Natural killer cell (primary cell): ENCODE measurements at regions not wholly inside any gene's neighbourhood (a gene's known extent, or its start where the extent isn't known, plus 50 kb on each side); places are given as distances from the start of the nearest gene placed in this dataset.

Experiments
- ATAC-seq, 3 donors: fragments of 150-1000 bp in 2 of 3; fragments of 200-7000 bp in 1 of 3; cut with Tn5 transposase; 1 replicate in 1 of 3; 2 replicates in 2 of 3; pipeline ENCODE4 v1.10.0; 2021; ENCODE audit warnings: mild to moderate bottlenecking in 2 of 3, moderate library complexity in 2 of 3
- DNase-seq, 2 donors: peaks; one replicate each; pipeline versions ENCODE4 v3.0.0 to v3.0.0-alpha.2; 2013 to 2021; ENCODE audit warnings: mixed read lengths in 1 of 2
- H3K27ac ChIP-seq: one replicate; pipeline ENCODE4 v1.5.1; 2013; ENCODE audit warnings: mild to moderate bottlenecking, low read length
- H3K27me3 ChIP-seq: one replicate; pipeline ENCODE4 v1.6.1; 2013; ENCODE audit warnings: low read length; ENCODE audit not compliant: control insufficient read depth, insufficient read depth
- H3K36me3 ChIP-seq: one replicate; pipeline ENCODE4 v1.6.1; 2013; ENCODE audit warnings: low read length; ENCODE audit not compliant: control insufficient read depth, insufficient read depth
- H3K4me1 ChIP-seq: one replicate; pipeline ENCODE4 v1.6.1; 2013; ENCODE audit warnings: low read length; ENCODE audit not compliant: control insufficient read depth, insufficient read depth
- H3K4me3 ChIP-seq: one replicate; pipeline ENCODE4 v1.5.1; 2013; ENCODE audit warnings: low read length
- H3K9me3 ChIP-seq: one replicate; pipeline ENCODE4 v1.6.1; 2013; ENCODE audit warnings: low read length; ENCODE audit not compliant: control insufficient read depth, insufficient read depth
- H3K27ac Mint-ChIP-seq, 2 donors: one replicate each; pipeline ENCODE4 v1.8.0; 2022; ENCODE audit warnings: mild to moderate bottlenecking in 2 of 2, mixed read lengths in 2 of 2, moderate library complexity in 1 of 2
- H3K27me3 Mint-ChIP-seq, 2 donors: one replicate each; pipeline ENCODE4 v1.8.0; 2022; ENCODE audit warnings: low read depth in 2 of 2, mixed read lengths in 2 of 2
- H3K36me3 Mint-ChIP-seq: one replicate; pipeline ENCODE4 v1.8.0; 2022; ENCODE audit warnings: mixed read lengths
- H3K4me1 Mint-ChIP-seq, 2 donors: one replicate each; pipeline ENCODE4 v1.8.0; 2022; ENCODE audit warnings: mixed read lengths in 2 of 2
- H3K4me3 Mint-ChIP-seq: one replicate; pipeline ENCODE4 v1.8.0; 2022; ENCODE audit warnings: mild to moderate bottlenecking, moderate library complexity, mixed read lengths
- H3K9me3 Mint-ChIP-seq, 2 donors: one replicate each; pipeline ENCODE4 v1.8.0; 2022; ENCODE audit warnings: mixed read lengths in 2 of 2
- WGBS: methylation state at CpG from one replicate; pipeline ENCODE4 v1.1.7; 2013; ENCODE audit warnings: missing lambda C conversion rate; ENCODE audit not compliant: insufficient coverage; 5-methylcytosine and 5-hydroxymethylcytosine counted together
- intact Hi-C: fragments of 100-400 bp; cut with micrococcal nuclease; formaldehyde crosslinking; loops from one replicate; pipeline ENCODE4 v1.14.2; 2022
- TF ChIP-seq, protein P1 (sequence below): fragments of 200-600 bp; IDR thresholded peaks from one replicate; pipeline ENCODE4 v1.8.0; 2022; ENCODE audit warnings: antibody characterized with exemption

DNA sequence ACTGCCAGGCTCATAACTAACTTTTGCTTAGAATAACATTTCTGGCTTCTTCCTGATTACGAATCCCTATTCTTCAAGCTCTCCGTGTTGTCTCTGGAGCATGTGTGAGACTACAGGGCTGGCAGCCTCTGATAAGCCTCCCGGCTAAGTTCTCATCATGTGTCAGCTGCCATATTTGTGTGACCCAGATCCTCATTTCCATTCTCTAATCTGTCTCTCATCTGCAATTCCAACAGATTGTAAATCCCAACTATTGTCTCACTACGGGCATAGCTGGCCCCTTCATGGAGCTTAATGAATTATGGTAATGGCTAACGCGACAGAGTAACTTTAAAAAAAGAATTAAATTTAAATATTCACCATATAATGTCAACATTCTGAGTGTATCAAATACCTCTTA is 165.4 kb downstream of the CMPK2 start:
- Mint-ChIP-seq H3K4me3 (no peak overlapping the region), H3K27me3 (peaks cover 0 to 7% of the 10 kb centered on the region in 2 donors), H3K4me1 (no peaks in the 10 kb centered on the region), H3K36me3 (peaks cover 15% of the 10 kb centered on the region), H3K9me3 (peaks cover 0 to 9% of the 10 kb centered on the region in 2 donors), H3K27ac (no peak overlapping the region)
- H3K4me1 ChIP-seq = no peaks in the 10 kb centered on the region
- TF ChIP-seq, protein P1, sequence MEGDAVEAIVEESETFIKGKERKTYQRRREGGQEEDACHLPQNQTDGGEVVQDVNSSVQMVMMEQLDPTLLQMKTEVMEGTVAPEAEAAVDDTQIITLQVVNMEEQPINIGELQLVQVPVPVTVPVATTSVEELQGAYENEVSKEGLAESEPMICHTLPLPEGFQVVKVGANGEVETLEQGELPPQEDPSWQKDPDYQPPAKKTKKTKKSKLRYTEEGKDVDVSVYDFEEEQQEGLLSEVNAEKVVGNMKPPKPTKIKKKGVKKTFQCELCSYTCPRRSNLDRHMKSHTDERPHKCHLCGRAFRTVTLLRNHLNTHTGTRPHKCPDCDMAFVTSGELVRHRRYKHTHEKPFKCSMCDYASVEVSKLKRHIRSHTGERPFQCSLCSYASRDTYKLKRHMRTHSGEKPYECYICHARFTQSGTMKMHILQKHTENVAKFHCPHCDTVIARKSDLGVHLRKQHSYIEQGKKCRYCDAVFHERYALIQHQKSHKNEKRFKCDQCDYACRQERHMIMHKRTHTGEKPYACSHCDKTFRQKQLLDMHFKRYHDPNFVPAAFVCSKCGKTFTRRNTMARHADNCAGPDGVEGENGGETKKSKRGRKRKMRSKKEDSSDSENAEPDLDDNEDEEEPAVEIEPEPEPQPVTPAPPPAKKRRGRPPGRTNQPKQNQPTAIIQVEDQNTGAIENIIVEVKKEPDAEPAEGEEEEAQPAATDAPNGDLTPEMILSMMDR = no peak
- intact Hi-C loops = no loop called here
- no peaks in the 10 kb centered on the region for H3K27me3 ChIP-seq
- 49% methylated on average over 3 of the region's 6 CpGs for WGBS
- no peak overlapping the region for H3K4me3 ChIP-seq
- H3K27ac ChIP-seq = no peak overlapping the region
- no peaks in the 10 kb centered on the region for H3K9me3 ChIP-seq
- no peak for ATAC-seq
- DNase-seq = no peak
- H3K36me3 ChIP-seq = no peaks in the 10 kb centered on the region

DNA sequence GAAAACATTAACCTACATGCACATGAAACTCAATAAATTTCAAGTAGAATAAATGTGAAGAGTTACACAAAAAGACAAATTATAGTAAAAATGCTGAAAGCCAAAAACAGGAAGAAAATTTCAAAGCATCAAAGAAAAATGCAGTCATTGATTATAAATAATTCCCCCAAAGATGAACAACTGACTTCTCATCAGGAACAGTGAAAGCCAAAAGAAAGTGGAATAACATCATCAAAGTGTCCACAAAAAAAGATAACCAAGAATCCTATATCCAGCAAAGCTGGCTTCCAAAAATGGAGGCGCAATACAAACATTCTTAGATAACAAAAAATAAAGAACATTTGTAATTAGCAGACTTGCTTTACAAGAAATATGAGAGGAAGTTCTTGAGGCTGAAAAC is 161.6 kb downstream of the CMPK2 start:
- Histone ChIP-seq H3K36me3 (no peaks in the 10 kb centered on the region), H3K27ac (no peak overlapping the region), H3K4me3 (no peak overlapping the region), H3K27me3 (no peaks in the 10 kb centered on the region), H3K9me3 (no peaks in the 10 kb centered on the region), H3K4me1 (no peaks in the 10 kb centered on the region)
- peaks cover 0 to 7% of the 10 kb centered on the region in 2 donors for H3K27me3 Mint-ChIP-seq
- H3K4me3 Mint-ChIP-seq = no peak overlapping the region
- no peak overlapping the region for H3K27ac Mint-ChIP-seq
- TF ChIP-seq, protein P1 = no peak
- ATAC-seq (no peak), DNase-seq (no peak)
- intact Hi-C loops = no loop called here
- H3K4me1 Mint-ChIP-seq = no peaks in the 10 kb centered on the region
- peaks cover 15% of the 10 kb centered on the region for H3K36me3 Mint-ChIP-seq
- WGBS = no CpG with 5 or more reads among the region's 1 CpG
- H3K9me3 Mint-ChIP-seq = peaks cover 3 to 9% of the 10 kb centered on the region in 2 donors

DNA sequence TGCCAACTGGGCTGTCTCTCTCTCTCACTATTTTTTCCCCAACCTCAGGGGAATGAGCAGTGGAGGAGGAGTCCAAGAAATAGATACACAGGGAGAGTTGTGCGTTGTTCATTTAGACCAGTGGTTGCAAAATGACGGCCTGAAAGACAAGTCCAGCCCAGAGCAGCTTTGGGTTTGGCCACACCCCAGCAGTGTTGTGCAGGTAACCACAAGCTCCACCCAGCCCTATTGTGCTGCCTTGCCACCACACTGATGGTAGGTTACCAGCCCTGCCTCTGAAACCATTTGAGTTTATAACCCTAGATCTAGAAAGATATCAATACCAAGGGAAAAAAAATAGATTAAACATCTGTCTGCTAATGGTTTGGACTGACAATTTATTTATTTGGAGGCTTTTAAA is 144.3 kb downstream of the CMPK2 start:
- Histone ChIP-seq H3K27me3 (no peaks in the 10 kb centered on the region), H3K36me3 (no peaks in the 10 kb centered on the region), H3K27ac (no peak overlapping the region), H3K9me3 (no peaks in the 10 kb centered on the region), H3K4me3 (no peak overlapping the region), H3K4me1 (no peaks in the 10 kb centered on the region)
- peaks cover 0 to 2% of the 10 kb centered on the region in 2 donors for H3K9me3 Mint-ChIP-seq
- TF ChIP-seq, protein P1 = no peak
- ATAC-seq = no peak
- peaks cover 6 to 9% of the 10 kb centered on the region in 2 donors for H3K27me3 Mint-ChIP-seq
- no peaks in the 10 kb centered on the region for H3K4me1 Mint-ChIP-seq
- intact Hi-C loops = no loop called here
- no peak overlapping the region for H3K4me3 Mint-ChIP-seq
- H3K36me3 Mint-ChIP-seq = no peaks in the 10 kb centered on the region
- no peak for DNase-seq
- no peak overlapping the region for H3K27ac Mint-ChIP-seq
- 89% methylated on average over 2 of the region's 2 CpGs for WGBS

DNA sequence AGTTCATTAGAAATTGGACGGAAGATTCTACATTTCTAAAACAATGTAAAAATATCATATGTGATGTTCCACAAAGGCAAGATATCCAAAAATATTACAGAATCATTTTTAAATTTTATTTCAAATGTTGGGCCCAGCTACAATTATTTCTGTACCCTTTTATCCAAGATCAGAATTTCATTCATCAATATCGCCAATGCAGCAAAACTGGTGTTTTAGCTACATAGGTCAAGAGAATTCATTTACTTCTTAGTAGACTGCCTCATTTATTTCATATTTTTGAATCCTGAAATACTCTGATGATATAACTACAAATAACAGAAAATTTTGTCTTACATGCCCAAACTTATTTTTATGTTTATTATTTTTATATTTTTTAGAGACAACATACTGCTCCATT is 143.1 kb downstream of the CMPK2 start:
- Histone ChIP-seq H3K27ac (no peak overlapping the region), H3K36me3 (no peaks in the 10 kb centered on the region), H3K4me3 (no peak overlapping the region), H3K27me3 (no peaks in the 10 kb centered on the region), H3K9me3 (no peaks in the 10 kb centered on the region), H3K4me1 (no peaks in the 10 kb centered on the region)
- Mint-ChIP-seq H3K27me3 (peaks cover 3 to 9% of the 10 kb centered on the region in 2 donors), H3K9me3 (no peaks in the 10 kb centered on the region), H3K4me1 (no peaks in the 10 kb centered on the region), H3K36me3 (no peaks in the 10 kb centered on the region), H3K27ac (no peak overlapping the region), H3K4me3 (no peak overlapping the region)
- intact Hi-C loops = no loop called here
- WGBS = 96% methylated on average over 2 of the region's 2 CpGs
- no peak for DNase-seq
- TF ChIP-seq, protein P1 = no peak
- ATAC-seq = no peak
